ENCODE measurements at regions not wholly inside any gene's neighbourhood (a gene's known extent, or its start where the extent isn't known, plus 50 kb on each side); places are given as distances from the start of the nearest gene placed in this dataset.

GRCh38 chr1:234862944-234863515, 253.1 kb upstream of the IRF2BP2 start (continued):
- TF ChIP-seq ZBTB5 (IDR thresholded peaks at IDR 0.05) = no peak
- TF ChIP-seq MAZ (CRISPR knock-in tag; conservative IDR thresholded peaks at IDR 0.05 in 1 of 2, IDR thresholded peaks at IDR 0.05 in 1 of 2) = peak in 1 of 2 experiments; percentile 67; a peak in 1 of 4 replicates
- peak in 1 of 2 experiments; percentile 34; a peak in 1 of 4 replicates for TF ChIP-seq ZNF639 (CRISPR knock-in tag; conservative IDR thresholded peaks at IDR 0.05 in 1 of 2, IDR thresholded peaks at IDR 0.05 in 1 of 2)
- no peak for TF ChIP-seq ZMIZ1 (IDR thresholded peaks at IDR 0.05; ENCODE audit: low read depth in 2 of 2, low read length in 2 of 2)
- peak; percentile 48 for TF ChIP-seq SMAD4 (CRISPR knock-in tag; conservative IDR thresholded peaks at IDR 0.05)
- no peak for TF ChIP-seq KAT2B (IDR thresholded peaks at IDR 0.05; ENCODE audit: low read depth, low read length)
- TF ChIP-seq KDM5B (IDR thresholded peaks at IDR 0.05; ENCODE audit: insufficient replicate concordance, low read depth, low read length) = no peak
- TF ChIP-seq MEIS2 (IDR thresholded peaks at IDR 0.05; ENCODE audit: partially characterized antibody) = peak; percentile 87

Measured in K562 (cell line).